ENCODE measurements at regions not wholly inside any gene's neighbourhood (a gene's known extent, or its start where the extent isn't known, plus 50 kb on each side); places are given as distances from the start of the nearest gene placed in this dataset.

DNA sequence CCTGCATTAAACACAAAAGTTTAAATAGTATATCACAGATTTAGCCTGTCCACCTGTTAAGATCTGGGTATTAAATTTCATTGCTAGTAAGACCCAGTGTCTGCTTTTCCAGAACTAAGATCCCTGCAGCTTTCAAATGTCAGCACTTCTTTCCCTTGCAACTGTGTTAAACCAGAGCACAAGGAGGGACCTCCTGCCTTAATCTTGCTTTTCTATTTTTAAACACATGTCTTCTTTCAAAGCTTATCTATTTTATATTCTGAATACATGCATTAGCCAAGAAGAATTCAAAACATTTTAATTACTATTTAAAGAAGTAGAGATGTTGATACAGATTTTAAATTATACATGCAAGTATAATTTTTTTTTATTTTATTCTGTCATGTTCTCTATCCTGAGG is 315.1 kb downstream of the ARPP21 start:
- Histone ChIP-seq H3K36me3 (replicated peaks in 1 of 2; ENCODE audit: control insufficient read depth in 1 of 2, insufficient read depth in 2 of 2, low read length in 1 of 2) (no peaks in the 10 kb centered on the region), H3K79me2 (ENCODE audit: insufficient read depth) (no peaks in the 10 kb centered on the region), H3K9me2 (no peaks in the 10 kb centered on the region), H3K9ac (no peak overlapping the region), H2AFZ (ENCODE audit: low read depth) (no peak overlapping the region), H4K20me1 (ENCODE audit: insufficient read depth) (no peaks in the 10 kb centered on the region), H3F3A (replicated peaks; ENCODE audit: insufficient read depth) (no peaks in the 10 kb centered on the region), H3K4me3 (ENCODE audit: low read depth in 2 of 2, low read length in 1 of 2) (no peak overlapping the region), H3K4me2 (no peak overlapping the region), H3K4me1 (ENCODE audit: control insufficient read depth in 1 of 2, insufficient read depth in 2 of 2, low read depth in 1 of 2, low read length in 1 of 2) (peaks cover 0 to 3% of the 10 kb centered on the region in 2 experiments; a peak in 2 of 4 replicates), H3K9me3 (peaks cover 14% of the 10 kb centered on the region; the same call in 1 of the 2 replicates), H3K27me3 (ENCODE audit: insufficient read depth) (no peaks in the 10 kb centered on the region), H3K27ac (ENCODE audit: low read depth in 2 of 2, low read length in 1 of 2) (no peak overlapping the region)
- ChIA-PET CTCF (interaction anchor here (0.8 to 4.0 kb wide), 6 partner anchors 8 to 775 kb away, joined by 3 to 27 read pairs (median 4); no protein-coding TSS in a partner anchor), POLR2A (no interaction called here)
- TF ChIP-seq FOXJ3 (CRISPR knock-in tag; IDR thresholded peaks at IDR 0.05) (no peak), RAD21 (IDR thresholded peaks at IDR 0.05; ENCODE audit: low read length) (no peak), FOSL2 (IDR thresholded peaks at IDR 0.05; ENCODE audit: borderline replicate concordance, low read depth) (no peak), IRF3 (IDR thresholded peaks at IDR 0.05; ENCODE audit: low read depth, low read length) (no peak), FOXM1 (IDR thresholded peaks at IDR 0.05; ENCODE audit: low read depth) (no peak), EP300 (IDR thresholded peaks at IDR 0.05; ENCODE audit: borderline replicate concordance in 1 of 2, low read depth in 1 of 2, low read length in 1 of 2) (no peak), TCF12 (IDR thresholded peaks at IDR 0.05) (no peak)
- DNase-seq: no peak

- Histone ChIP-seq H3F3A (replicated peaks; ENCODE audit: insufficient read depth) (no peaks in the 10 kb centered on the region), H3K4me1 (ENCODE audit: control insufficient read depth in 1 of 2, insufficient read depth in 2 of 2, low read depth in 1 of 2, low read length in 1 of 2) (peaks cover 8 to 13% of the 10 kb centered on the region in 2 experiments; a peak in 3 of 4 replicates), H3K9me3 (no peaks in the 10 kb centered on the region), H3K27ac (ENCODE audit: low read depth in 2 of 2, low read length in 1 of 2) (peak overlapping the region in 1 of 2 experiments; percentile 9; a peak in 2 of 4 replicates), H3K4me3 (ENCODE audit: low read depth in 2 of 2, low read length in 1 of 2) (peak overlapping the region in 1 of 2 experiments; percentile 12; a peak in 1 of 4 replicates), H3K9me2 (no peaks in the 10 kb centered on the region), H4K20me1 (ENCODE audit: insufficient read depth) (no peaks in the 10 kb centered on the region), H3K27me3 (ENCODE audit: insufficient read depth) (no peaks in the 10 kb centered on the region), H3K9ac (no peak overlapping the region), H2AFZ (ENCODE audit: low read depth) (peak overlapping the region; percentile 75), H3K79me2 (ENCODE audit: insufficient read depth) (no peaks in the 10 kb centered on the region), H3K4me2 (peak overlapping the region; percentile 50; the same call in 1 of the 2 replicates), H3K36me3 (replicated peaks in 1 of 2; ENCODE audit: control insufficient read depth in 1 of 2, insufficient read depth in 2 of 2, low read length in 1 of 2) (no peaks in the 10 kb centered on the region)
- peak; percentile 46 for DNase-seq
- CTCF ChIA-PET: interaction anchor here (0.6 to 7.6 kb wide), 57 partner anchors 9 to 1545 kb away, joined by 3 to 76 read pairs (median 4); partner anchors contain the start of gene STAC
- POLR2A ChIA-PET: no interaction called here
- 3% methylated on average over 2 of the region's 2 CpGs for WGBS (ENCODE audit: low lambda C conversion rate)
- TF ChIP-seq RFX5 (IDR thresholded peaks at IDR 0.05; ENCODE audit: low read length): no peak
- TF ChIP-seq, protein P1, sequence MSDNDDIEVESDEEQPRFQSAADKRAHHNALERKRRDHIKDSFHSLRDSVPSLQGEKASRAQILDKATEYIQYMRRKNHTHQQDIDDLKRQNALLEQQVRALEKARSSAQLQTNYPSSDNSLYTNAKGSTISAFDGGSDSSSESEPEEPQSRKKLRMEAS (IDR thresholded peaks at IDR 0.05; ENCODE audit: low read depth): no peak
- TF ChIP-seq POLR2AphosphoS5 (IDR thresholded peaks at IDR 0.05; ENCODE audit: low read depth, low read length): no peak
- TF ChIP-seq SMC3 (IDR thresholded peaks at IDR 0.05; ENCODE audit: low read depth, low read length): peak; percentile 91
- TF ChIP-seq, protein P2, sequence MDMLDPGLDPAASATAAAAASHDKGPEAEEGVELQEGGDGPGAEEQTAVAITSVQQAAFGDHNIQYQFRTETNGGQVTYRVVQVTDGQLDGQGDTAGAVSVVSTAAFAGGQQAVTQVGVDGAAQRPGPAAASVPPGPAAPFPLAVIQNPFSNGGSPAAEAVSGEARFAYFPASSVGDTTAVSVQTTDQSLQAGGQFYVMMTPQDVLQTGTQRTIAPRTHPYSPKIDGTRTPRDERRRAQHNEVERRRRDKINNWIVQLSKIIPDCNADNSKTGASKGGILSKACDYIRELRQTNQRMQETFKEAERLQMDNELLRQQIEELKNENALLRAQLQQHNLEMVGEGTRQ (IDR thresholded peaks at IDR 0.05; ENCODE audit: borderline replicate concordance, low read depth, low read length): no peak
- TF ChIP-seq GATA2 (CRISPR knock-in tag; IDR thresholded peaks at IDR 0.05): peak; percentile 44
- no peak for TF ChIP-seq EZH2phosphoT487 (IDR thresholded peaks at IDR 0.05; ENCODE audit: borderline replicate concordance, low read depth)
- TF ChIP-seq ELF1 (IDR thresholded peaks at IDR 0.05): no peak
- TF ChIP-seq JUND (IDR thresholded peaks at IDR 0.05): no peak
- TF ChIP-seq, protein P3, sequence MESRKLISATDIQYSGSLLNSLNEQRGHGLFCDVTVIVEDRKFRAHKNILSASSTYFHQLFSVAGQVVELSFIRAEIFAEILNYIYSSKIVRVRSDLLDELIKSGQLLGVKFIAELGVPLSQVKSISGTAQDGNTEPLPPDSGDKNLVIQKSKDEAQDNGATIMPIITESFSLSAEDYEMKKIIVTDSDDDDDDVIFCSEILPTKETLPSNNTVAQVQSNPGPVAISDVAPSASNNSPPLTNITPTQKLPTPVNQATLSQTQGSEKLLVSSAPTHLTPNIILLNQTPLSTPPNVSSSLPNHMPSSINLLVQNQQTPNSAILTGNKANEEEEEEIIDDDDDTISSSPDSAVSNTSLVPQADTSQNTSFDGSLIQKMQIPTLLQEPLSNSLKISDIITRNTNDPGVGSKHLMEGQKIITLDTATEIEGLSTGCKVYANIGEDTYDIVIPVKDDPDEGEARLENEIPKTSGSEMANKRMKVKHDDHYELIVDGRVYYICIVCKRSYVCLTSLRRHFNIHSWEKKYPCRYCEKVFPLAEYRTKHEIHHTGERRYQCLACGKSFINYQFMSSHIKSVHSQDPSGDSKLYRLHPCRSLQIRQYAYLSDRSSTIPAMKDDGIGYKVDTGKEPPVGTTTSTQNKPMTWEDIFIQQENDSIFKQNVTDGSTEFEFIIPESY (IDR thresholded peaks at IDR 0.05; ENCODE audit: borderline replicate concordance, low read depth): no peak
- TF ChIP-seq TCF12 (IDR thresholded peaks at IDR 0.05): no peak
- TF ChIP-seq GABPA (IDR thresholded peaks at IDR 0.05; ENCODE audit: low read depth): no peak
- TF ChIP-seq TEAD4 (IDR thresholded peaks at IDR 0.05; ENCODE audit: borderline replicate concordance, insufficient read depth): no peak
- no peak for TF ChIP-seq FOXM1 (IDR thresholded peaks at IDR 0.05; ENCODE audit: low read depth)
- no peak for TF ChIP-seq USF1 (IDR thresholded peaks at IDR 0.05; ENCODE audit: borderline replicate concordance, low read depth)
- TF ChIP-seq RAD21 (IDR thresholded peaks at IDR 0.05; ENCODE audit: low read length): peak; percentile 96
- TF ChIP-seq TAF1 (IDR thresholded peaks at IDR 0.05; ENCODE audit: borderline replicate concordance, low read depth, low read length): no peak
- TF ChIP-seq SIN3A (IDR thresholded peaks at IDR 0.05; ENCODE audit: borderline replicate concordance, low read depth, low read length): no peak
- no peak for TF ChIP-seq FOSL2 (IDR thresholded peaks at IDR 0.05; ENCODE audit: borderline replicate concordance, low read depth)
- TF ChIP-seq, protein P4, sequence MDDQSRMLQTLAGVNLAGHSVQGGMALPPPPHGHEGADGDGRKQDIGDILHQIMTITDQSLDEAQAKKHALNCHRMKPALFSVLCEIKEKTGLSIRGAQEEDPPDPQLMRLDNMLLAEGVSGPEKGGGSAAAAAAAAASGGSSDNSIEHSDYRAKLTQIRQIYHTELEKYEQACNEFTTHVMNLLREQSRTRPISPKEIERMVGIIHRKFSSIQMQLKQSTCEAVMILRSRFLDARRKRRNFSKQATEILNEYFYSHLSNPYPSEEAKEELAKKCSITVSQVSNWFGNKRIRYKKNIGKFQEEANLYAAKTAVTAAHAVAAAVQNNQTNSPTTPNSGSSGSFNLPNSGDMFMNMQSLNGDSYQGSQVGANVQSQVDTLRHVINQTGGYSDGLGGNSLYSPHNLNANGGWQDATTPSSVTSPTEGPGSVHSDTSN (IDR thresholded peaks at IDR 0.05): peak; percentile 33; the same call in 1 of the 2 replicates
Measured at GRCh38 chr3:35965908-35966307, 326.6 kb downstream of the ARPP21 start.
